ENCODE measurements at regions not wholly inside any gene's neighbourhood (a gene's known extent, or its start where the extent isn't known, plus 50 kb on each side); places are given as distances from the start of the nearest gene placed in this dataset.

GRCh38 chr14:61111209-61111665 lies 130.2 kb downstream of the SLC38A6 start:
- DNase-seq = no peak
- Histone ChIP-seq H3K27me3 (no peaks in the 10 kb centered on the region), H3K9me3 (peaks cover 0 to 4% (median 0%) of the 10 kb centered on the region in 4 donors), H3K4me3 (no peak overlapping the region), H3K4me1 (no peaks in the 10 kb centered on the region), H3K36me3 (no peaks in the 10 kb centered on the region), H3K27ac (no peak overlapping the region)
- no peak for TF ChIP-seq POLR2A (IDR thresholded peaks at IDR 0.05)

- Histone ChIP-seq H3K9me3 (peaks cover 0 to 4% (median 0%) of the 10 kb centered on the region in 4 donors), H3K4me1 (no peaks in the 10 kb centered on the region), H3K27ac (no peak overlapping the region), H3K36me3 (no peaks in the 10 kb centered on the region), H3K27me3 (no peaks in the 10 kb centered on the region), H3K4me3 (no peak overlapping the region)
- TF ChIP-seq POLR2A (IDR thresholded peaks at IDR 0.05) = no peak
- TF ChIP-seq, protein P1, sequence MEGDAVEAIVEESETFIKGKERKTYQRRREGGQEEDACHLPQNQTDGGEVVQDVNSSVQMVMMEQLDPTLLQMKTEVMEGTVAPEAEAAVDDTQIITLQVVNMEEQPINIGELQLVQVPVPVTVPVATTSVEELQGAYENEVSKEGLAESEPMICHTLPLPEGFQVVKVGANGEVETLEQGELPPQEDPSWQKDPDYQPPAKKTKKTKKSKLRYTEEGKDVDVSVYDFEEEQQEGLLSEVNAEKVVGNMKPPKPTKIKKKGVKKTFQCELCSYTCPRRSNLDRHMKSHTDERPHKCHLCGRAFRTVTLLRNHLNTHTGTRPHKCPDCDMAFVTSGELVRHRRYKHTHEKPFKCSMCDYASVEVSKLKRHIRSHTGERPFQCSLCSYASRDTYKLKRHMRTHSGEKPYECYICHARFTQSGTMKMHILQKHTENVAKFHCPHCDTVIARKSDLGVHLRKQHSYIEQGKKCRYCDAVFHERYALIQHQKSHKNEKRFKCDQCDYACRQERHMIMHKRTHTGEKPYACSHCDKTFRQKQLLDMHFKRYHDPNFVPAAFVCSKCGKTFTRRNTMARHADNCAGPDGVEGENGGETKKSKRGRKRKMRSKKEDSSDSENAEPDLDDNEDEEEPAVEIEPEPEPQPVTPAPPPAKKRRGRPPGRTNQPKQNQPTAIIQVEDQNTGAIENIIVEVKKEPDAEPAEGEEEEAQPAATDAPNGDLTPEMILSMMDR (IDR thresholded peaks at IDR 0.05) = no peak
- no peak for DNase-seq
These were observed 129.5 kb downstream of the SLC38A6 start for GRCh38 chr14:61110316-61111082.

GRCh38 chr14:61109288-61109687 lies 128.2 kb downstream of the SLC38A6 start:
- Histone ChIP-seq H3K9me3 (peaks cover 0 to 4% (median 0%) of the 10 kb centered on the region in 4 donors), H3K4me1 (no peaks in the 10 kb centered on the region), H3K4me3 (no peak overlapping the region), H3K36me3 (no peaks in the 10 kb centered on the region), H3K27ac (no peak overlapping the region), H3K27me3 (no peaks in the 10 kb centered on the region)
- TF ChIP-seq POLR2A (IDR thresholded peaks at IDR 0.05) = no peak
- TF ChIP-seq, protein P1 (IDR thresholded peaks at IDR 0.05) = no peak
- DNase-seq = no peak

DNA sequence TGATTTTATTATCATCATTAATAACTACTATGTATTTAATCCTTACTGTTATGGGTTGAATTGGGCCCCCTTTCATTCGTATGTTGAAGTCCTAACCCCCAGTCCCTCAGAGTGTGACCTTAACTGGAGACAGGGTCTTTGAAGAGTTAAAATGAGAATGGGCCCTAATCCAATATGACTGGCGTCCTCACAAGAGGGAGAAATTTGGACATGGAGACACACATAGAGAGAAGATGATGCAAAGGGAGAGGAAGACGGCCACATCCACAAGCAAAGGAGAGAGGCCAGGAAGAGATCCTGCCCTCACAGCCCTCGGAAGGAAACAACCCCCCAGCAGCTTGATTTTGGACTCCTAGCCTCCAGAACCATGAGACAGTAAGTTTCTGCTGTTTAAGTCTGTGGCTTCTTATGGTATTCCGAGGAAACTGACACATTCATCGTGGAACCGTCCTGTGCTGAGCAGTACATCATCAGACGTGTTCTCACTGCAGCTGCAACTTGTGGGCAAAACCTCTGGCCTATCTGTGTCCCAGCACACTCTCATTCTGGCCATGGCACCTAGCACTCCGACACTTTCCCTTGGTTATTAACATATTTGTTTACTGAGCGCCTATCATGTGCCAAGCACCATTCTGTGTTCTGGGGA lies 127.6 kb downstream of the SLC38A6 start:
- H3K4me3 ChIP-seq = no peak overlapping the region
- H3K36me3 ChIP-seq = no peaks in the 10 kb centered on the region
- no peak for DNase-seq
- no peak overlapping the region for H3K27ac ChIP-seq
- TF ChIP-seq, protein P1 (IDR thresholded peaks at IDR 0.05) = no peak
- no peak for TF ChIP-seq POLR2A (IDR thresholded peaks at IDR 0.05)
- H3K27me3 ChIP-seq = no peaks in the 10 kb centered on the region
- peaks cover 0 to 1% (median 0%) of the 10 kb centered on the region in 4 donors for H3K9me3 ChIP-seq
- H3K4me1 ChIP-seq = no peaks in the 10 kb centered on the region

DNA sequence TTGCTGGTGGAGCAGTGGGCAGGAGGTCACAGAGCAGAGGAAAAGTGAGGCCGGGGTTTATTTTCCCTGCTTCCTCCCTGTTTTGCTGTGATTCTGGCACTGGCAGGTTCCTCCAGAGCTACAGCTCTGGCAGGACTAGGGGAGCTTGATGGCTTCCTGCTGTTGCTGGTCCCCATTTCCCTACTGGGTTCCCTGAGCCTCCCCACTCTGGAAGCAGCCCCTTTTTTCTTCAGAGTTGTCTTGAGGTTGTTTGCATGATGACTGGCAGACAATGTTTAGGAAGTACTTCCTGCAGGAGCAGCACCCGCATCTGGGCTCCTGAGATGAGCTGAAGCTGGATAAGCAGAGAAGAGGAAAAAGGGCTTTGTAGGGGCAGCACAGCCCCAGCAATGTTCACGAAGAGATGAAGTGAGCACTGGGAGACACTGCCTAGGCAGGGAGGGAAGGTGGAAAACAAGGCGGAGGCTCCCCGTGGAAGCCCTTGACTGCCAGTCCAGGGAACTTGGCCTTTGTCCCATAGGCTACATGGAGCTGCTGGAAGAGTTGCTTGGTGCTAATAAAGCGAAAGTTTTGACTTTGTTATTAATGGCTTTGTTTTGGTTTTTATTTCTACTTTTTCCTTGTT lies 126.9 kb downstream of the SLC38A6 start:
- no peaks in the 10 kb centered on the region for H3K27me3 ChIP-seq
- no peaks in the 10 kb centered on the region for H3K9me3 ChIP-seq
- no peak for DNase-seq
- peaks cover 0 to 5% (median 0%) of the 10 kb centered on the region in 4 donors for H3K4me1 ChIP-seq
- H3K36me3 ChIP-seq = no peaks in the 10 kb centered on the region
- no peak overlapping the region for H3K27ac ChIP-seq
- H3K4me3 ChIP-seq = no peak overlapping the region
- no peak for TF ChIP-seq POLR2A (IDR thresholded peaks at IDR 0.05)
- TF ChIP-seq, protein P1 (IDR thresholded peaks at IDR 0.05) = no peak
